GM13976 (cell line): ENCODE measurements at regions not wholly inside any gene's neighbourhood (a gene's known extent, or its start where the extent isn't known, plus 50 kb on each side); places are given as distances from the start of the nearest gene placed in this dataset.

Experiments used
- DNase-seq: peaks from one replicate; pipeline ENCODE4 v3.0.0; 2012; ENCODE audit warnings: low spot score
- in situ Hi-C: fragments of 300-500 bp; cut with MboI; formaldehyde crosslinking; loops from one replicate; pipeline ENCODE4 v1.12.0; 2022; ENCODE audit warnings: low sequenced_read_pairs, mixed read lengths, inconsistent platforms; ENCODE audit not compliant: unreplicated experiment
- TF ChIP-seq, protein P1 (sequence below): IDR thresholded peaks from 2 replicates; pipeline ENCODE4 v1.5.1; 2012; ENCODE audit warnings: borderline replicate concordance, mild to moderate bottlenecking; ENCODE audit not compliant: insufficient read depth; ENCODE audit errors: extremely low read depth, missing control alignments, control extremely low read depth

DNA sequence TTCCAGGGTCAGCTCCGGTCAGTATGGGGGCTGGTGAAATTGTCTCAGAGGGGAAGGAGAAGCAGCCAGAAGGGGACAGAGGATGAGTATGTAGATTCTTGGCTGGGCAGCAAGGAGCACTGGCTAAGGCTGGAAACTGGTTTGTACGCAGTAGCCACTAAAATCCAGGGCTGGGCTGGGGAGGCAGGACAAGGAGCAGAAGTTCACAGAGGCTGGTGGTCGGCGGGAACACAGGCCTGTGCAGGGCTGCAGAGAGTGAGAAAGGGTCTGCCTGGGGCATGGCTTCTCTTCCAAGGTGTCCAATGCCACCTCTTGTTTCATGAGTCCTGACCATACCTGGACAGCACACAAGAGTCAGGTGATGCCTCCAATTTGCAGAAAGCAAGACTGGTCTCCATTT, 94.4 kb upstream of the HDAC4 start:
- in situ Hi-C loops: no loop called here
- no peak for DNase-seq
- TF ChIP-seq, protein P1, sequence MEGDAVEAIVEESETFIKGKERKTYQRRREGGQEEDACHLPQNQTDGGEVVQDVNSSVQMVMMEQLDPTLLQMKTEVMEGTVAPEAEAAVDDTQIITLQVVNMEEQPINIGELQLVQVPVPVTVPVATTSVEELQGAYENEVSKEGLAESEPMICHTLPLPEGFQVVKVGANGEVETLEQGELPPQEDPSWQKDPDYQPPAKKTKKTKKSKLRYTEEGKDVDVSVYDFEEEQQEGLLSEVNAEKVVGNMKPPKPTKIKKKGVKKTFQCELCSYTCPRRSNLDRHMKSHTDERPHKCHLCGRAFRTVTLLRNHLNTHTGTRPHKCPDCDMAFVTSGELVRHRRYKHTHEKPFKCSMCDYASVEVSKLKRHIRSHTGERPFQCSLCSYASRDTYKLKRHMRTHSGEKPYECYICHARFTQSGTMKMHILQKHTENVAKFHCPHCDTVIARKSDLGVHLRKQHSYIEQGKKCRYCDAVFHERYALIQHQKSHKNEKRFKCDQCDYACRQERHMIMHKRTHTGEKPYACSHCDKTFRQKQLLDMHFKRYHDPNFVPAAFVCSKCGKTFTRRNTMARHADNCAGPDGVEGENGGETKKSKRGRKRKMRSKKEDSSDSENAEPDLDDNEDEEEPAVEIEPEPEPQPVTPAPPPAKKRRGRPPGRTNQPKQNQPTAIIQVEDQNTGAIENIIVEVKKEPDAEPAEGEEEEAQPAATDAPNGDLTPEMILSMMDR: no peak

DNA sequence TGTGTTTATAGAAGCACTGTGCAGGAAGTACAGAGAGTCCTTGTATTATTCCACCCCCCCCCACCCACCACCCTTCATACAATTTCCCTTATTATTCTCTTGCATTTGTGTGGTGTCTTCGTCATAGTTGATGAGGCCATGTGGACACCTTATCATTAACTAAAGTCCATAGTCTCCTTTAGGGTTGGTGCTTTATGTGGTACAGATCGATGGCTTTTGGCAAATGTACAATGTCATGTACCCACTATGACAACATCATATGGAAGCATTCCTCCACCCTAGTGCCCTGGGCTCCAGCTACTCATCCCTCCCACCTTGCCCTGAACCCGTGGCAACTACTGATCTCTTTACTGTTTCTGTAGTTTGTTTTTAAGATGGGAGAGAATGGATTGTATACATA, 93.8 kb upstream of the HDAC4 start:
- in situ Hi-C loops: no loop called here
- no peak for DNase-seq
- TF ChIP-seq, protein P1: no peak

DNA sequence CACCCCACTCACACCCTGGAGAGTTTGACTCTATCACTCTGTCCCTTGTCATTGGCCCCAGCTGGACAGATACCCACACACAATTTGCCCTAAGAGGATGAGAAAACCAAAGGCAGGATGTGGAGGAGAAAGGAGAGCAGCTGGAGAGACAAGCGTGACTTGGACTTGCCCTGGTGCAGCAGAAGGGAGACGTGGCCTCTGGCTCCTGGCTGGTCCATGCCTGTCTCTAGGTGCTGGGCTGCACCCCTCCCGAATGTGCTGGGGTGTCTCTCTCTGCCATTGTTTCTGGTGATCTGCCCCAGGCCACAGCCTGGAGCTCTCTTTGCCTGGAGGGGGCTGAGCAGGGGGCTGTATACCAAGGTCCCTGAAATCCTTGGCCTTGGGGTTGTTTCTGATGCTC, 88.7 kb upstream of the HDAC4 start:
- in situ Hi-C loops: no loop called here
- no peak for DNase-seq
- TF ChIP-seq, protein P1: no peak

DNA sequence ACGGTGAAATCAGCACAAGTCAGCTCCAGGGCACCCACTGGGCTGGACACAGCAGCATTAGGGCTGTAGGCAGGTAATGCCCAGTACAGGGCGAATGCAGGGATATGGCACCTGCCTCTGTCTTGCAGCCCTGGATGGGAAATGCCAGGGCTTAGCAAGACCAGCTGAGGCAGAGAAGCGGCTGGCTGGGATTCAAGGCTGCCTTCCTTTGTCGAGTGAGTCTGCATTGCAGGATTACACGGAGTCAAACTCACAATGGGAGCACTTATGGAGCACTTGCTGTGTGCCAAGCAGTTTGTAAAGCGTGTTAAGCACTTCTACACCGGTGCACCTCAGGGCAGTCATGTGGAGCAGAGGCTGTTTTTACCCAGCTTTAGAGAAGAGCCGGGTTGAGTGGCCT, 87.3 kb upstream of the HDAC4 start:
- TF ChIP-seq, protein P1: no peak
- in situ Hi-C loops: no loop called here
- no peak for DNase-seq

DNA sequence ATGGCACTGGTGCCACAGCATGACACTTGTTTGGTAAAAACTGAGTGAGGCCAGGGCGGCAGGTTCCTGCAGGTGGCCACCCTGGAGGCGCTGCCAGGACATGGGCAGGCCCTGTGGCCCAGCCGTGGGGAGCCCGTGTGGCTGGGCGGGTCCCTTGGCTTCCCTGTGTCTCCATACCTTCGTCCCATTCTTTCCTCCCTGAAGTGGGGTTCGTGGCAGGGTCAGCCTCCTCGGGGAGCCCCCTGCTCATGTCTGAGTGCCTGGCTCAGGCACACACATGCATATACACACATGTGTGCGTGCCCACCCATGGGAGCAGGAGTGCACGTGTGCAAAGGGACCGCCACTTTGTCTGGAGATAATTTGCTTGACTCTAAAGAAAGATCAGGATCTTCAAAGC, 86.5 kb upstream of the HDAC4 start:
- in situ Hi-C loops: no loop called here
- TF ChIP-seq, protein P1: no peak
- no peak for DNase-seq

DNA sequence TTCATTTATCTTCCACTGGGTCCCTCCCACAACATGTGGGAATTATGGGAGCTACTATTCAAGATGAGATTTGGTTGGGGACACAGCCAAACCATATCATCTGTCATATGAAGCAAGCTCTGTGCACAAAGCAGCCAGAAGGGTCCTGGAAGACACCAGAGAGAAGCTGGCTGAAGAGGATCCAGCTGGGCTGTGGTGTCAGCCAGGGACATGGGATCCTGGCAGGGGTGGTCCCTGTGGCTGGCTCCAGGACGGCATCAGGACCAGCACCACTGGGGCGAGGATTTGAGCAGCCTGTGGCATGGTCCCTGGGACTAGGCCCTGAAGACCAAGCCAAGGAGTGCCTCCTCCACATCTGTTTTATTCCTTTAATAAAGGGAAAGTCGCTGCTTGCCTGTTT, 84.8 kb upstream of the HDAC4 start:
- TF ChIP-seq, protein P1: no peak
- in situ Hi-C loops: no loop called here
- DNase-seq: no peak
